Psoas muscle (tissue), 7 donors: ENCODE measurements at regions not wholly inside any gene's neighbourhood (a gene's known extent, or its start where the extent isn't known, plus 50 kb on each side); places are given as distances from the start of the nearest gene placed in this dataset.

Source experiments
- ATAC-seq, 4 donors: fragments of 200-7000 bp; cut with Tn5 transposase; one replicate each; pipeline ENCODE4 v1.9.1; 2020; ENCODE audit warnings: moderate library complexity in 3 of 4, mild to moderate bottlenecking in 2 of 4
- DNase-seq, 2 donors: peaks; one replicate each; pipeline ENCODE4 v3.0.0-alpha.2; 2020
- H3K27ac ChIP-seq: fragments of 200-600 bp; one replicate; pipeline ENCODE4 v1.8.0; 2022
- H3K27me3 ChIP-seq, 3 donors: fragments of 200-600 bp in 1 of 3; one replicate each; pipeline versions ENCODE4 v1.6.1 to v1.8.0; 2013 to 2022; ENCODE audit warnings: low read length in 2 of 3, mild to moderate bottlenecking in 2 of 3, moderate library complexity in 1 of 3; ENCODE audit not compliant: insufficient read depth in 3 of 3
- H3K36me3 ChIP-seq, 2 donors: fragments of 200-600 bp in 1 of 2; one replicate each; pipeline versions ENCODE4 v1.6.1 to v1.8.0; 2013 to 2022; ENCODE audit warnings: low read depth in 1 of 2, mild to moderate bottlenecking in 1 of 2, moderate library complexity in 1 of 2; ENCODE audit not compliant: insufficient read depth in 1 of 2
- H3K4me1 ChIP-seq: fragments of 200-600 bp; one replicate; pipeline ENCODE4 v1.8.0; 2022
- H3K4me3 ChIP-seq: fragments of 200-600 bp; one replicate; pipeline ENCODE4 v1.8.0; 2022; ENCODE audit warnings: mild to moderate bottlenecking
- H3K9me3 ChIP-seq: fragments of 200-600 bp; one replicate; pipeline ENCODE4 v1.8.0; 2022
- WGBS, 3 donors: extraction: QIAGEN DNeasy Blood & Tissue Kit; methylation state at CpG; one replicate each; pipeline versions ENCODE4 v1.1.6 to v1.1.7; 2013; 5-methylcytosine and 5-hydroxymethylcytosine counted together
- intact Hi-C, 2 donors: fragments of 100-400 bp; cut with DNase I; formaldehyde crosslinking; loops; one replicate each; pipeline versions ENCODE4 v1.11.0 to v1.14.2; 2022
- TF ChIP-seq, protein P1 (sequence below): fragments of 200-600 bp; IDR thresholded peaks from one replicate; pipeline ENCODE4 v1.8.0; 2022; ENCODE audit warnings: antibody characterized with exemption
- donor health status: healthy with polysubstance abuse.
- donor health status: DM: no; HTN: no; CAD: no; lungs with moderate emphysema.
- donor health status: Bipolar disorder and iron deficiency.
- donor health status: healthy.
- donor health status: DM: yes; HTN: yes; CAD: no.
- donor health status: DM: no; HTN: no; CAD: no.
- donor health status: DM: yes; HTN: yes; CAD: no.

DNA sequence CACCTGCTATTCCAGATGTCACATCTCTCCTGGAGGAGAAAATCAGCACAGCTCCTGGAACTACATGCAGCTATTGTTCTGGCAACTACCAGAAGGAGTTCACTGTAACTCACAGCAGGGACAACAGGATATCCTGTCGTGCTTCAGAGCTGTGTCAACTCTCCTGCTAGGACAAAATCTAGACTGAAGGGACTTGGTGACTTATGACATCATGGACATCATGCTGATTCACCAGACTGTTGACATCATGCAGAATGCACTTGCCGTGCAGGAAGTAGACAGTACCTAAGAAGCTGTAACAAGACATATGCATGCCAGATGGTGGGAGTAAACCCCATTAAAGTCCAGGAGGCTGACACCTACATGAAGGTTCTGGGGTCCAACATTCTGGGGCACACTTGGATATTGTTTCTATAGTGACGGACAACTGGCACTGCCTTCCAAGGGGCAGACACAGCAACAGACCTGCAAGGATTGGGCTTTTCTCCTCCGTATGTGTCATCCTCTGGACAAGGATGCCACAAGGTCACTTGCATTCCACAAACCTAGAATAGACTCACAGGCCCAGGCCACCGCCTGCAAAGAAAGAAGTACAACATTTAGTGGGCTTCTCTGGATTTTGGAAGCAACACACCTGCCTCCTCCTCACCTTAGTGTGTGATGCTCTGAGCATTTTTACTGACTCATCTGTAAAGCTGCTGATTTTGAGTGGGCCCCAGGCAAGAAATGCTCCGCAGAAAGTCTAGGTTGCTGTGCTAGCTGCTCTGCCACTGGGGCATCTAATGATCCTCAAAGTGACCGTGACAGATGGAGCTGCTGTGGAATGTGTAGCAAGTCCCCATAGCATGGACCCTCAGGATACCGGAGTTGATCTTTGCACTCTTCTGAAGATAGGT lies 249.2 kb downstream of the MATN1 start:
- TF ChIP-seq, protein P1, sequence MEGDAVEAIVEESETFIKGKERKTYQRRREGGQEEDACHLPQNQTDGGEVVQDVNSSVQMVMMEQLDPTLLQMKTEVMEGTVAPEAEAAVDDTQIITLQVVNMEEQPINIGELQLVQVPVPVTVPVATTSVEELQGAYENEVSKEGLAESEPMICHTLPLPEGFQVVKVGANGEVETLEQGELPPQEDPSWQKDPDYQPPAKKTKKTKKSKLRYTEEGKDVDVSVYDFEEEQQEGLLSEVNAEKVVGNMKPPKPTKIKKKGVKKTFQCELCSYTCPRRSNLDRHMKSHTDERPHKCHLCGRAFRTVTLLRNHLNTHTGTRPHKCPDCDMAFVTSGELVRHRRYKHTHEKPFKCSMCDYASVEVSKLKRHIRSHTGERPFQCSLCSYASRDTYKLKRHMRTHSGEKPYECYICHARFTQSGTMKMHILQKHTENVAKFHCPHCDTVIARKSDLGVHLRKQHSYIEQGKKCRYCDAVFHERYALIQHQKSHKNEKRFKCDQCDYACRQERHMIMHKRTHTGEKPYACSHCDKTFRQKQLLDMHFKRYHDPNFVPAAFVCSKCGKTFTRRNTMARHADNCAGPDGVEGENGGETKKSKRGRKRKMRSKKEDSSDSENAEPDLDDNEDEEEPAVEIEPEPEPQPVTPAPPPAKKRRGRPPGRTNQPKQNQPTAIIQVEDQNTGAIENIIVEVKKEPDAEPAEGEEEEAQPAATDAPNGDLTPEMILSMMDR = no peak
- no peaks in the 10 kb centered on the region for H3K4me1 ChIP-seq
- no peaks in the 10 kb centered on the region for H3K27me3 ChIP-seq
- no peak overlapping the region for H3K27ac ChIP-seq
- intact Hi-C loops = no loop called here
- H3K9me3 ChIP-seq = no peaks in the 10 kb centered on the region
- WGBS, 3 donors = 80 to 86% (median 83%) methylated on average over 8 of the region's 8 CpGs
- no peaks in the 10 kb centered on the region for H3K36me3 ChIP-seq
- no peak overlapping the region for H3K4me3 ChIP-seq
- DNase-seq = peak in 1 of 2 donors; percentile 0
- no peak for ATAC-seq

DNA sequence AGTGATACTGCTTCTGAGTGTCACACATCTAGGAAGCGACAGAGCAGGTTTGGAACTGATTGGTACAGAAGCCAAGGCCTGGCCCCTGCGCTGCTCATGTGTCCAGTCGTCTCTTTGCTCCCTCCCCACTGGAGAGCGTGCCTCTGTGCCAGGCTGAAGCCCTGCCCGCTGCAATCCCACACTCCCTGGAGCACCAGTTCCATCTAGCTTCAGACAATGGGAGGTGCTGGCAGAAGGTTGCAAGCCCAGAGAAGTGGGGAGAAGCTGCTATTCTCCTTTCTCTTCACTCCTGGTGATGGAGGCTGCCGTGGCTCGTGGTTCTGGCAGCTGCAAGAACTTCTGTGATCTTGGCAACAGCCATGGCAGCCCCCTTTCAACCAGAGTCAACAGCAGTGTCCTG lies 250.9 kb downstream of the MATN1 start:
- ATAC-seq = peak; percentile 41 to 88 (median 72)
- Histone ChIP-seq H3K36me3 (no peaks in the 10 kb centered on the region), H3K4me3 (no peak overlapping the region), H3K9me3 (no peaks in the 10 kb centered on the region), H3K27me3 (no peaks in the 10 kb centered on the region), H3K27ac (no peak overlapping the region), H3K4me1 (no peaks in the 10 kb centered on the region)
- 20 to 32% (median 28%) methylated on average over 7 of the region's 7 CpGs for WGBS, 3 donors
- TF ChIP-seq, protein P1 = no peak
- intact Hi-C loops = no loop called here
- peak in 1 of 2 donors; percentile 43 for DNase-seq

GRCh38 chr1:30472009-30472408 lies 251.4 kb downstream of the MATN1 start:
- 59 to 76% (median 69%) methylated on average over 4 of the region's 4 CpGs for WGBS, 3 donors

GRCh38 chr1:30471307-30471706 lies 252.1 kb downstream of the MATN1 start:
- Histone ChIP-seq H3K4me3 (no peak overlapping the region), H3K36me3 (no peaks in the 10 kb centered on the region), H3K27me3 (no peaks in the 10 kb centered on the region), H3K27ac (no peak overlapping the region), H3K4me1 (no peaks in the 10 kb centered on the region), H3K9me3 (no peaks in the 10 kb centered on the region)
- DNase-seq (no peak), ATAC-seq (no peak)
- TF ChIP-seq, protein P1 = no peak
- intact Hi-C loops = no loop called here
- WGBS, 3 donors = 91 to 96% (median 94%) methylated on average over 2 of the region's 2 CpGs

More at GRCh38 chr1:30472009-30472408, 251.4 kb downstream of the MATN1 start:
- intact Hi-C loops = no loop called here
- DNase-seq (peak in 1 of 2 donors; percentile 6), ATAC-seq (peak in 2 of 4 donors; percentile 9 to 13)
- TF ChIP-seq, protein P1 = no peak
- H3K4me3 ChIP-seq = no peak overlapping the region
- no peaks in the 10 kb centered on the region for H3K4me1 ChIP-seq
- H3K27me3 ChIP-seq = no peaks in the 10 kb centered on the region
- no peak overlapping the region for H3K27ac ChIP-seq
- no peaks in the 10 kb centered on the region for H3K9me3 ChIP-seq
- H3K36me3 ChIP-seq = no peaks in the 10 kb centered on the region
